Ovary (tissue), 7 donors: ENCODE measurements at regions not wholly inside any gene's neighbourhood (a gene's known extent, or its start where the extent isn't known, plus 50 kb on each side); places are given as distances from the start of the nearest gene placed in this dataset.

Experiments
- DNase-seq, 5 donors: peaks; one replicate each; pipeline ENCODE4 v3.0.0-alpha.2; 2019 to 2020
- H3K27ac ChIP-seq, 2 donors: fragments of 200-600 bp; one replicate each; pipeline versions ENCODE4 v1.5.1 to v1.8.0; 2019 to 2022
- H3K27me3 ChIP-seq: fragments of 200-600 bp; one replicate; pipeline ENCODE4 v1.8.0; 2022
- H3K36me3 ChIP-seq: fragments of 200-600 bp; sonication (generic); one replicate; pipeline ENCODE4 v1.5.1; 2019
- H3K4me1 ChIP-seq: one replicate; pipeline ENCODE4 v1.8.1; 2013; ENCODE audit warnings: mild to moderate bottlenecking, moderate library complexity; ENCODE audit not compliant: insufficient read depth
- H3K4me3 ChIP-seq: fragments of 200-600 bp; sonication (generic); one replicate; pipeline ENCODE4 v1.5.1; 2017
- H3K9me3 ChIP-seq, 2 donors: fragments of 200-600 bp in 1 of 2; sonication (generic) in 1 of 2; one replicate each; pipeline versions ENCODE4 v1.5.1 to v1.8.1; 2013 to 2019; ENCODE audit warnings: mild to moderate bottlenecking in 1 of 2, moderate library complexity in 1 of 2
- EP300 ChIP-seq: sonication (generic); formaldehyde crosslinking; IDR thresholded peaks from one replicate; pipeline ENCODE4 v1.6.1; 2017; ENCODE audit warnings: antibody characterized with exemption
- POLR2A ChIP-seq: fragments of 450-650 bp; IDR thresholded peaks from one replicate; pipeline ENCODE4 v1.6.1; 2017; ENCODE audit warnings: antibody characterized with exemption, mild to moderate bottlenecking, moderate library complexity
- WGBS, 3 donors: extraction: QIAGEN DNeasy Blood & Tissue Kit in 1 of 3; methylation state at CpG; one replicate each; pipeline versions ENCODE4 v1.1.5 to v1.1.7; 2013 to 2017; 5-methylcytosine and 5-hydroxymethylcytosine counted together
- intact Hi-C, 4 donors: fragments of 100-400 bp; cut with DNase I; formaldehyde crosslinking; loops; one replicate each; pipeline versions ENCODE4 v1.11.0 to v1.15.1; 2022 to 2023
- TF ChIP-seq, protein P1 (sequence below), 3 donors: fragments of 450-650 bp in 2 of 3; fragments of 200-600 bp in 1 of 3; IDR thresholded peaks; one replicate each; pipeline versions ENCODE4 v1.5.1 to v1.8.0; 2016 to 2022; ENCODE audit warnings: antibody characterized with exemption in 3 of 3, mild to moderate bottlenecking in 1 of 3
- donor health status: DM: no; HTN: no; CAD: no; lungs with moderate emphysema.
- donor health status: DM: no; HTN: no; CAD: no.
- donor health status: Bipolar disorder and iron deficiency.
- donor health status: DM: no; HTN: no; CAD: no.
- donor health status: DM: yes; HTN: yes; CAD: no.

DNA sequence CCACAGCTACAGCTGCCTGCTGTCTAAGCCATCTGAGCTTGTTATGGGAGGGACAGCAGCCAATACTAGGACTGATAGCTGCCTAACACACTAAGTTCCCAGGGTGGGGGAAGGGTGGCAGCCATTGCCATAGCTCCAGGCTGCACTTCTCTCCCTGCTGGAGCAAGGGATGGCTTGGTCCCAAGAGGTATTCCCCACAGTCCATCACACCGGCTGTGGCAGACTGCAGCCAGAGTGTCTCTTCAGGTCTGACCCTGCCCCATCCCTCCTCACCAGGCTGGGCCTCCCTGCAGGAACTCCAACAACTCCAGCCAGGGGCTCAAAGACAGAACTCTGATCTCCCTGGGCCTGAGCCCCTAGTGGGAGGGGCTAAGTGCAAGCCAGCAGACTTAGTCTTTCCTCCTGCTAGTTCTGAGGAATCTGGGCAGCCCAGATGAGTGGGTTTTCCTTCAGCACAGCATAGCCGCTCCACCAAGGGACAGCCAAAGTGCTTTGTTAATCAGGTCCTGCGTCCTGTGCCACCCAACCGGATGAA lies 632.1 kb downstream of the SOCS6 start:
- DNase-seq, result no peak
- Histone ChIP-seq H3K4me1 (no peaks in the 10 kb centered on the region), H3K27me3 (no peaks in the 10 kb centered on the region), H3K9me3 (no peaks in the 10 kb centered on the region), H3K4me3 (no peak overlapping the region), H3K27ac (no peak overlapping the region), H3K36me3 (no peaks in the 10 kb centered on the region)
- intact Hi-C loops, result no loop called here
- WGBS, 3 donors, result 80 to 90% (median 83%) methylated on average over 4 of the region's 4 CpGs
- TF ChIP-seq POLR2A (no peak), EP300 (no peak)
- TF ChIP-seq, protein P1, sequence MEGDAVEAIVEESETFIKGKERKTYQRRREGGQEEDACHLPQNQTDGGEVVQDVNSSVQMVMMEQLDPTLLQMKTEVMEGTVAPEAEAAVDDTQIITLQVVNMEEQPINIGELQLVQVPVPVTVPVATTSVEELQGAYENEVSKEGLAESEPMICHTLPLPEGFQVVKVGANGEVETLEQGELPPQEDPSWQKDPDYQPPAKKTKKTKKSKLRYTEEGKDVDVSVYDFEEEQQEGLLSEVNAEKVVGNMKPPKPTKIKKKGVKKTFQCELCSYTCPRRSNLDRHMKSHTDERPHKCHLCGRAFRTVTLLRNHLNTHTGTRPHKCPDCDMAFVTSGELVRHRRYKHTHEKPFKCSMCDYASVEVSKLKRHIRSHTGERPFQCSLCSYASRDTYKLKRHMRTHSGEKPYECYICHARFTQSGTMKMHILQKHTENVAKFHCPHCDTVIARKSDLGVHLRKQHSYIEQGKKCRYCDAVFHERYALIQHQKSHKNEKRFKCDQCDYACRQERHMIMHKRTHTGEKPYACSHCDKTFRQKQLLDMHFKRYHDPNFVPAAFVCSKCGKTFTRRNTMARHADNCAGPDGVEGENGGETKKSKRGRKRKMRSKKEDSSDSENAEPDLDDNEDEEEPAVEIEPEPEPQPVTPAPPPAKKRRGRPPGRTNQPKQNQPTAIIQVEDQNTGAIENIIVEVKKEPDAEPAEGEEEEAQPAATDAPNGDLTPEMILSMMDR (IDR thresholded peaks at IDR 0.05), result no peak

DNA sequence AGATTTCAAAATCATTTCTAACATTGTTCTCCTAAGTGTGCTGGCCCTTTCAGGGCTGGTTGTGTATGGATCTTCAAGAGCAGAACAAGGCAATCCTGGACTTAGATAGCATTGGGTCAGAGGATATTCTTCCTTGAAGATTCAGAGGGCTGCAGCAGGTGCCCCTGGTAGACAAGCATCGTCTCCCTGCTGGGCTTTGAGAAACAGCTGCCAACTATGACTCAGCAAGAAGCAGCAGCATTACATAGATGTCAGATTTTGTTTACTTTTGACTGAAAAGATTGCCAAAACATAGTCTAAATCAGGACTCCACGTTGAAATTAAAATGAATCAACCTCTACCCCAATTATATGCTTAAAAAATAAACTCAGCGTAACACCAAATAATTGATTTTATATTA lies 618.8 kb downstream of the SOCS6 start:
- no peaks in the 10 kb centered on the region for H3K27me3 ChIP-seq
- no peak overlapping the region for H3K4me3 ChIP-seq
- TF ChIP-seq EP300 (no peak), POLR2A (no peak)
- TF ChIP-seq, protein P1 (IDR thresholded peaks at IDR 0.05), result no peak
- DNase-seq, result no peak
- WGBS, 3 donors, result 28 to 39% (median 32%) methylated on average over 3 of the region's 3 CpGs
- no peaks in the 10 kb centered on the region for H3K9me3 ChIP-seq
- H3K4me1 ChIP-seq, result no peaks in the 10 kb centered on the region
- no peaks in the 10 kb centered on the region for H3K36me3 ChIP-seq
- H3K27ac ChIP-seq, result no peak overlapping the region
- intact Hi-C loops, result no loop called here

DNA sequence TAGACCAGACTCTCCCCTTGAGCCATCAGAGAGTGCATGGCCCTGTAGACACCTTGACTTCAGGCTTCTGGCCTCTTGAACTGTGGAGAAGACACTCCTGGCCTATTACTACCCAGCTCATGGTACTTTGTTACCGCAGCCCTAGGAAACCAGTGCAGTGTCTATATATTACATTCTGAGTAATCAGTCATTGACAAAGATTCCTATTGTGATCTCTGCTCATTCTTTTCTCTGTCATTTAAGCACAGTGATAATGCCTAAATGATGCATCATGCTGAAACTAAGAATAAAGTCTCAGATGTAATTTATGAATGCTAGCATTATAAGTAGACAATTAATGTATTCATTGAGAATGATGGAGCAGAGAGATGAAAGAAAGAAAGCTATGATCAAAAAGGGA lies 603.5 kb downstream of the SOCS6 start:
- no peak for DNase-seq
- 73 to 93% (median 79%) methylated on average over 1 of the region's 1 CpG for WGBS, 3 donors
- intact Hi-C loops, result no loop called here

DNA sequence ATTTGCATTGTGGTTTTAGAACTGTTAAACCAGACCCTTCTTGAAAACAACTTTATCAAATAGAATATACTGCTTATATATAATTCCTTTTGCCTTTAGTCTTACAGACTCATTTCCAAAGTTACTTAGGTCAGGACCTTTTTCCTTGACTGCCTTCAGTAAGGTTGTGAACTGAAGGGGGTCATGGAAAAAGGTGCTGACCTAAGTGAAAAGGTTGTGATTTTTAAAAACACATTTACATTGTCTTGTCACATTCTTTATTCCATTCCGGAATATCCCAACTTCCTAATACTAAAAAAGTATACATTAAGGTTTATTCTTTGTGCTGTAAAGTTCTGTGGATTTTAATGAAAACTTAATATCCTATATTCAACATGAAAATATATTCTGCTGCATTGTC lies 581.4 kb downstream of the SOCS6 start:
- H3K9me3 ChIP-seq, result no peaks in the 10 kb centered on the region
- no peaks in the 10 kb centered on the region for H3K36me3 ChIP-seq
- H3K27ac ChIP-seq, result no peak overlapping the region
- no peaks in the 10 kb centered on the region for H3K4me1 ChIP-seq
- no peak for DNase-seq
- H3K27me3 ChIP-seq, result no peaks in the 10 kb centered on the region
- no peak overlapping the region for H3K4me3 ChIP-seq
- TF ChIP-seq, protein P1 (IDR thresholded peaks at IDR 0.05), result no peak
- TF ChIP-seq POLR2A (no peak), EP300 (no peak)
- intact Hi-C loops, result no loop called here
- WGBS, 3 donors, result 81 to 84% (median 84%) methylated on average over 1 of the region's 1 CpG

More for the DNA sequence above, 603.5 kb downstream of the SOCS6 start:
- Histone ChIP-seq H3K4me1 (no peaks in the 10 kb centered on the region), H3K9me3 (no peaks in the 10 kb centered on the region), H3K27me3 (no peaks in the 10 kb centered on the region), H3K27ac (no peak overlapping the region), H3K4me3 (no peak overlapping the region), H3K36me3 (no peaks in the 10 kb centered on the region)
- TF ChIP-seq EP300 (no peak), POLR2A (no peak)
- TF ChIP-seq, protein P1 (IDR thresholded peaks at IDR 0.05), result no peak
